Activated T-cell treated with anti-CD3 and anti-CD28 coated beads, Interleukin-2, amount 50 U/mL, for 48 hours (primary cell): ENCODE measurements at regions not wholly inside any gene's neighbourhood (a gene's known extent, or its start where the extent isn't known, plus 50 kb on each side); places are given as distances from the start of the nearest gene placed in this dataset.

Experiments used
- DNase-seq, 2 experiments: peaks; one replicate each; pipeline ENCODE4 v3.0.0-alpha.2; 2020

GRCh38 chr14:29042551-29042950 lies 276.0 kb downstream of the FOXG1 start:
- no peak for DNase-seq

GRCh38 chr14:29043737-29044136 lies 277.1 kb downstream of the FOXG1 start:
- DNase-seq = no peak

GRCh38 chr14:29045237-29045636 lies 278.6 kb downstream of the FOXG1 start:
- no peak for DNase-seq

- DNase-seq = no peak
Measured at GRCh38 chr14:29054119-29054518, 287.5 kb downstream of the FOXG1 start.

- no peak for DNase-seq
Measured at GRCh38 chr14:29056041-29056566, 289.5 kb downstream of the FOXG1 start.

GRCh38 chr14:29061702-29062101 lies 295.1 kb downstream of the FOXG1 start:
- DNase-seq = no peak

GRCh38 chr14:29062466-29062865 lies 295.9 kb downstream of the FOXG1 start:
- DNase-seq = no peak

GRCh38 chr14:29062976-29063375 lies 296.4 kb downstream of the FOXG1 start:
- no peak for DNase-seq

- no peak for DNase-seq
Measured at GRCh38 chr14:29064305-29064900, 297.8 kb downstream of the FOXG1 start.

- no peak for DNase-seq
Measured at GRCh38 chr14:29069228-29069627, 302.6 kb downstream of the FOXG1 start.

GRCh38 chr14:29075761-29076160 lies 309.2 kb downstream of the FOXG1 start:
- DNase-seq = no peak

GRCh38 chr14:29077916-29078315 lies 311.3 kb downstream of the FOXG1 start:
- no peak for DNase-seq

- DNase-seq = no peak
Measured at GRCh38 chr14:29078810-29079522, 312.4 kb downstream of the FOXG1 start.

GRCh38 chr14:29085546-29085945 lies 319.0 kb downstream of the FOXG1 start:
- no peak for DNase-seq

- no peak for DNase-seq
Measured at GRCh38 chr14:29089849-29090248, 323.3 kb downstream of the FOXG1 start.

GRCh38 chr14:29092121-29092520 lies 325.5 kb downstream of the FOXG1 start:
- DNase-seq = no peak

- no peak for DNase-seq
Measured at GRCh38 chr14:29097476-29097875, 330.9 kb downstream of the FOXG1 start.

GRCh38 chr14:29098656-29099055 lies 332.1 kb downstream of the FOXG1 start:
- no peak for DNase-seq

GRCh38 chr14:29102266-29102665 lies 335.7 kb downstream of the FOXG1 start:
- no peak for DNase-seq

- no peak for DNase-seq
Measured at GRCh38 chr14:29102996-29103395, 336.4 kb downstream of the FOXG1 start.

- no peak for DNase-seq
Measured at GRCh38 chr14:29108908-29109307, 342.3 kb downstream of the FOXG1 start.

GRCh38 chr14:29109589-29109988 lies 343.0 kb downstream of the FOXG1 start:
- DNase-seq = no peak

- DNase-seq = no peak
Measured at GRCh38 chr14:29111554-29111953, 345.0 kb downstream of the FOXG1 start.

GRCh38 chr14:29123017-29123416 lies 356.4 kb downstream of the FOXG1 start:
- no peak for DNase-seq

GRCh38 chr14:29126361-29126760 lies 359.8 kb downstream of the FOXG1 start:
- no peak for DNase-seq
